ENCODE measurements at regions not wholly inside any gene's neighbourhood (a gene's known extent, or its start where the extent isn't known, plus 50 kb on each side); places are given as distances from the start of the nearest gene placed in this dataset.
"Not testable (repeated sequence)": the region's sequence is repeated elsewhere in the genome, so short reads cannot be mapped to it uniquely, and the experiment has no call there.

GRCh38 chr5:166722939-166723338 is 1568.5 kb upstream of the WWC1 start:
- in situ Hi-C loops (cut with HindIII; ENCODE audit: low sequenced_read_pairs) = no loop called here
- no peak for DNase-seq (ENCODE audit: low read depth)
- TF ChIP-seq CTCF (IDR thresholded peaks at IDR 0.05; ENCODE audit: low read depth, low read length, missing control alignments) = no peak
- no peak overlapping the region for H3K4me3 ChIP-seq (ENCODE audit: low read depth, low read length)

- no peak for TF ChIP-seq CTCF (IDR thresholded peaks at IDR 0.05; ENCODE audit: low read depth, low read length, missing control alignments)
- H3K4me3 ChIP-seq (ENCODE audit: low read depth, low read length) = no peak overlapping the region
- DNase-seq (ENCODE audit: low read depth) = no peak
- in situ Hi-C loops (cut with HindIII; ENCODE audit: low sequenced_read_pairs) = no loop called here
These were observed 1567.2 kb upstream of the WWC1 start for GRCh38 chr5:166724284-166724683.

GRCh38 chr5:166725593-166725992 is 1565.9 kb upstream of the WWC1 start:
- TF ChIP-seq CTCF (IDR thresholded peaks at IDR 0.05; ENCODE audit: low read depth, low read length, missing control alignments) = no peak
- DNase-seq (ENCODE audit: low read depth) = no peak
- in situ Hi-C loops (cut with HindIII; ENCODE audit: low sequenced_read_pairs) = no loop called here

GRCh38 chr5:166726406-166726805 is 1565.0 kb upstream of the WWC1 start:
- in situ Hi-C loops (cut with HindIII; ENCODE audit: low sequenced_read_pairs) = no loop called here
- no peak for TF ChIP-seq CTCF (IDR thresholded peaks at IDR 0.05; ENCODE audit: low read depth, low read length, missing control alignments)
- H3K4me3 ChIP-seq (ENCODE audit: low read depth, low read length) = no peak overlapping the region
- no peak for DNase-seq (ENCODE audit: low read depth)

More at GRCh38 chr5:166725593-166725992, 1565.9 kb upstream of the WWC1 start:
- H3K4me3 ChIP-seq (ENCODE audit: low read depth, low read length) = no peak overlapping the region

- H3K4me3 ChIP-seq (ENCODE audit: low read depth, low read length); DNase-seq (ENCODE audit: low read depth); in situ Hi-C loops (cut with HindIII; ENCODE audit: low sequenced_read_pairs): not testable (repeated sequence)
These were observed 1548.5 kb upstream of the WWC1 start for GRCh38 chr5:166742951-166743350.

- no peak overlapping the region for H3K4me3 ChIP-seq (ENCODE audit: low read depth, low read length)
- in situ Hi-C loops (cut with HindIII; ENCODE audit: low sequenced_read_pairs) = no loop called here
- TF ChIP-seq CTCF (IDR thresholded peaks at IDR 0.05; ENCODE audit: low read depth, low read length, missing control alignments) = no peak
- no peak for DNase-seq (ENCODE audit: low read depth)
These were observed 1544.9 kb upstream of the WWC1 start for GRCh38 chr5:166746506-166746905.

- DNase-seq (ENCODE audit: low read depth) = no peak
- in situ Hi-C loops (cut with HindIII; ENCODE audit: low sequenced_read_pairs) = no loop called here
- no peak for TF ChIP-seq CTCF (IDR thresholded peaks at IDR 0.05; ENCODE audit: low read depth, low read length, missing control alignments)
These were observed 1541.1 kb upstream of the WWC1 start for GRCh38 chr5:166750376-166750775.

More at GRCh38 chr5:166750376-166750775, 1541.1 kb upstream of the WWC1 start:
- H3K4me3 ChIP-seq (ENCODE audit: low read depth, low read length) = no peak overlapping the region

Data from astrocyte of the cerebellum (primary cell).